Femur (tissue), 1 donor: ENCODE measurements at regions not wholly inside any gene's neighbourhood (a gene's known extent, or its start where the extent isn't known, plus 50 kb on each side); places are given as distances from the start of the nearest gene placed in this dataset.
A peak's percentile ranks its signal among the peaks of the same experiment; 100 is the strongest.
"Not testable (repeated sequence)": the region's sequence is repeated elsewhere in the genome, so short reads cannot be mapped to it uniquely, and the experiment has no call there.

Source experiments
- DNase-seq: peaks from one replicate; pipeline ENCODE4 v3.0.0-alpha.2; 2017

DNA sequence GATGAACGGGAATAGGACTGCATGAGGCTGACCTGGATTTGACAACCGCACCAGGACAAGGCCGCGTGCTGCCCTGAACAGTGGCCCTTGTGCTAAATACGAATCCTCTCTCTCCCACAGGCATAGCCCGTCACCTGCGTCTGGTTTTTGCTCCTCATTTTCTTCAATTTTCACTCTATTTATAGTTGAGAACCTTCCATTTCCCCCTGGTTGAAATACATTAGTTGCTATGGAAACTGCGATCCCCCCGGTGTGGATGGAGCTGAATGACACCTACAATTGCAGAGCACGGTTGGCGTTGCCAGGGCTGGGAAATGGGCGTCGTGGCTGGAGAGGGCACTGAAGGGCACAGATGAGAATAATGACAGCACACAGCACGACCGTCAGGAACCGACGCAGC lies 158.6 kb upstream of the PITRM1 start:
- DNase-seq, result no peak

DNA sequence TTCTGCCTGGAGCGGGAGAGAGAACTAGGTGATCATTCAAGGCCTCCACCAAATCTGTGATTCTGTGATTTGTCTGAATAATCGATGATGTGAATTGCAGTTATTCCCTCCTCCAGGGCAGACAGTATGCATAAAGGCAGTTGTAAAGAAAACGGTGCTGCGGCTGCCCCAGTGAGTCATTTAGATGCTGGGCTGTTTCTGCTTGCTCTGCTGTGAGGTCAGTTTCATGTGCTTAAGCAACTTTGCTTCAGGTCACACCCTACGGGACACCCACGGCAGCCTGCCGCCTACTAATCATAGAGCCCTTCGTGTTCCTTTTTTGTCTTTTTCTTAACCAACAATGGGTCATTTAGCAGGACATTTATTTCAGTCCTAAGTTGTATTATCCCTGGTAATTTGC lies 158.1 kb upstream of the PITRM1 start:
- DNase-seq, result peak; percentile 52

DNA sequence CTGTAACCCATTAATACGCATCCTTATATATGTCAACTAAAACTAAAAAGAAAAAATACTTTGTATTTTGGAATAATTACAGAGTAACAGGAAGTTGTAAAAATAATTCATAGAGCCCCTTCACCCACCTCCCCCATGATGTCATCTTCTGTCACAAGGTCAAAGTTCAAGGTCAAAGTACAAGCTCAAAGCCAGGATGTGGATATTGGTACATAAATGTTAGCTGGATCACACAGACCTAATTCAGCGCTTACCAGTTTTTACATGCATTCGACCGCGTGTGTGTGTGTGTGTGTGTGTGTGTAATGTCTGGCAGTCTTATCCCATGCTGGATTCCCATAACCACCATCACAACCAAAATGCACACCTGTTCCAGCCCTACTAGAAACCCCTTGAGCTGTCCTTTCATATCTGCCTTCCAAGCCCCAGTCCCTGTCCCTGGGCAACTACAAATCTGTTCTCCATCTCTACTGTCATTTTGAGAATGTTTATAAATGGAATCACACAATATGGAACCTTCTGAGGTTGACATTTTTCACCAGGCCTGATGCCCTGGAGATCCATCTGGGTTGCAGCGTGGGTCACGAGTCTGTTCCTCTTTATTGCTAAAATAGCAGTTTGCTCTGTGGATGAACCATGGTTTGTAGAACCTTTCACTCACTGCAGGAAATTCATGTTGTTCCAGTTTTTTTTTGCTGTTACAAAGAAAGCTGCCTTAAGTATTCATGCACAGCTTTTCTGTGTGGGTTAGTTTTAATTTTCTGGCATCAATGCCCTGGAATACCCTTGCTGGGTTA lies 153.6 kb upstream of the PITRM1 start:
- no peak for DNase-seq

- DNase-seq, result no peak
Measured at GRCh38 chr10:3324612-3325038, 152.0 kb upstream of the PITRM1 start.

DNA sequence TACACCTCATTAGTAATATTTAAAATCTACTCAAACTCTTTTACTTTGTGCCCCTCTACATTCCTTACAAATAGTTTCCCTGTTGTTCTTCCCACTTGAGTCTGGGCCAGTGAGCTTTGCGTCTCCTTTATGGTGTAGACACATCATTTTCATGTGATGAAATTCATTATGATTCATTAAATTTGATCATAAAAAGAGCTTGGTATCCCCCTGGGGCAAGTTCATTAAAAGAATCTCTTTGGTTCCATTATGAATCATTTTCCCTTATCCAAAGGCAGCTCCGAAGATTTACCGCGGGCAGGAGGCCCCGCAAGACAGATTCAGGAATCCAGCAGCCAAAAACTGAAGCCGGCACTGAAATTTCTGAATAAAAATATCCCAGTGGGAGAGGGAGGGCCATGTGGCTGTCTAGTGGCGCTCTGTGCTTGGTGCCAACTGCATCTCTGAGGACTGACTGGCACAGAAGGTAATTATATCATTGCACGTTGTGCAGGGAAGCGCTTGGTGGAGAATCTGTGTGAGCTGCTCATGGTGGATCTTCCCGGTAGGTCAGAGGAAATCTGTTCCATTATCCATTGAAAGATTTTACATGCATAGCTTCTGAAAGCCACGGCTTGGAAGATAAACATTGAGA lies 151.4 kb upstream of the PITRM1 start:
- DNase-seq, result peak; percentile 42

GRCh38 chr10:3321123-3321522 lies 148.5 kb upstream of the PITRM1 start:
- no peak for DNase-seq

DNA sequence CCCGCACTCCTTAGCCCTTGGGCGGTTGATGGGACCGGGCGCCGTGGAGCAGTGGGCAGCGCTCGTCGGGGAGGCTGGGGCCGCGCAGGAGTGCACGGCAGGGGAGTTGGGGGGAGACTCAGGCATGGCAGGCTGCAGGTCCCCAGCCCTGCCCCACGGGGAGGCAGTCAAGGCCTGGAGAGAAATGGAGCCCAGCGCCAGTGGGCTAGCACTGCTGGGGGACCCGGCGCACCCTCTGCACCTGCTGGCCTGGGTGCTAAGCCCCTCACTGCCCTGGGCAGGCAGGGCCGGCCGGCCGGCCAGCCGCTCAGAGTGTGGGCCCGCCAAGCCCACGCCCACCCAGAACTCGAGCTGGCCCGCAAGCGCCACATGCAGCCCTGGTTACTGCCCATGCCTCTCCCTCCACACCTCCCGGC lies 147.2 kb upstream of the PITRM1 start:
- DNase-seq, result no peak

- not testable (repeated sequence) for DNase-seq
Measured at GRCh38 chr10:3318480-3318807, 145.9 kb upstream of the PITRM1 start.

DNA sequence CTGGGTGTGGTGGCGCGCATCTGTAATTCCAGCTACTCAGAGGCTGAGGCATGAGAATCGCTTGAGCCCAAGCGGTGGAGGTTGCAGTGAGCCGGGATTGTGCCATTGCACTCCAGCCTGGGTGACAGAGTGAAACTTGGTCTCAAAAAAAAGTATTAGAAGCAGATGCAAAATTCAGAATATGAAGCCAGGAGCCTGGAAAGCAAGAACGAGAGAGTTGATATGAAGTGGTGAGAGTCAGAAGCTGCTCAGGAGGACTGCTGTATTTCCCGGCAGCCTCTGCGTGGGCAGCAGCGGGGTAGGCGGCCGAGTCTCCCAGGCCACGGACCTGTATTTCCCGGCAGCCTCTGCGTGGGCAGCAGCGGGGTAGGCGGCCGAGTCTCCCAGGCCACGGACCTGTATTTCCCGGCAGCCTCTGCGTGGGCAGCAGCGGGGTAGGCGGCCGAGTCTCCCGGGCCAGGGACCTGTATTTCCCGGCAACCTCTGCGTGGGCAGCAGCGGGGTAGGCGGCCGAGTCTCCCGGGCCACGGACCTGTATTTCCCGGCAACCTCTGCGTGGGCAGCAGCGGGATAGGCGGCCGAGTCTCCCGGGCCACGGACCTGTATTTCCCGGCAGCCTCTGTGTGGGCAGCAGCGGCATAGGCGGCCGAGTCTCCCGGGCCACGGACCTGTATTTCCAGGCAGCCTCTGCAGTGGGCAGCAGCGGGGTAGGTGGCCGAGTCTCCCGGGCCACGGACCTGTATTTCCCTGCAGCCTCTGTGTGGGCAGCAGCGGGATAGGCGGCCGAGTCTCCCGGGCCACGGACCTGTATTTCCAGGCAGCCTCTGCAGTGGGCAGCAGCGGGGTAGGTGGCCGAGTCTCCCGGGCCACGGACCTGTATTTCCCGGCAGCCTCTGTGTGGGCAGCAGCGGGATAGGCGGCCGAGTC lies 145.2 kb upstream of the PITRM1 start:
- not testable (repeated sequence) for DNase-seq

DNA sequence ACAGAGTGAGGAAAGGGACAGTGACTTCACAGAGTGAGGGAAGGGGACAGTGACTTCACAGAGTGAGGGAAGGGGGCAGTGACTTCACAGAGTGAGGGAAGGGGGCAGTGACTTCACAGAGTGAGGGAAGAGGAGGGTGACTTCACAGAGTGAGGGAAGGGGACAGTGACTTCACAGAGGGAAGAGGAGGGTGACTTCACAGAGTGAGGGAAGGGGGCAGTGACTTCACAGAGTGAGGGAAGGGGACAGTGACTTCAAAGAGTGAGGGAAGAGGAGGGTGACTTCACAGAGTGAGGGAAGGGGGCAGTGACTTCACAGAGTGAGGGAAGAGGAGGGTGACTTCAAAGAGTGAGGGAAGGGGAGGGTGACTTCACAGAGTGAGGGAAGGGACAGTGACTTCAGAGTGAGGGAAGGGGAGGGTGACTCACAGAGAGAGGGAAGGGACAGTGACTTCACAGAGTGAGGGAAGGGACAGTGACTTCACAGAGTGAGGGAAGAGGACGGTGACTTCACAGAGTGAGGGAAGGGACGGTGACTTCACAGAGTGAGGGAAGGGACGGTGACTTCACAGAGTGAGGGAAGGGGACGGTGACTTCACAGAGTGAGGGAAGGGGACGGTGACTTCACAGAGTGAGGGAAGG lies 142.0 kb upstream of the PITRM1 start:
- not testable (repeated sequence) for DNase-seq

- DNase-seq, result peak; percentile 42
Measured at GRCh38 chr10:3313784-3314444, 141.3 kb upstream of the PITRM1 start.

- DNase-seq, result no peak
Measured at GRCh38 chr10:3312403-3312940, 139.9 kb upstream of the PITRM1 start.

- no peak for DNase-seq
Measured at GRCh38 chr10:3310016-3310784, 137.6 kb upstream of the PITRM1 start.

DNA sequence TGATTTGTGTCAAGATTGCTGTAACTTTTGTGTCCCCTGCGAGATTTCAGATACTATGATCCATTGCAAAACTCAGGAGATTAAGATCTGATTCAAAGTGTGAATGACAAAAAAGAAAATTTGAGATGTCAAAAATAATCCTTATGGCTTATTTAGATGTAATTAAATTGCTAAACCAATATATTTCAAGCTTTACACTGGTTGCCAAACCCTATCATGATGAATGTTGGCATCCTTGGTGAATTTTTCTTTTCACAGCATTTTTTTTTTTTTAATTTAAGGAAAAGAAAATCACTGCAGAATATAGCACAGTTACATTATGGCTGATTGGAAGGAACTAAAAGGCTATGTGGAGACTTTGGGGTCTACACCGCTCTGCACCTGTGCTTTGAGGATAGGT lies 133.5 kb upstream of the PITRM1 start:
- no peak for DNase-seq

DNA sequence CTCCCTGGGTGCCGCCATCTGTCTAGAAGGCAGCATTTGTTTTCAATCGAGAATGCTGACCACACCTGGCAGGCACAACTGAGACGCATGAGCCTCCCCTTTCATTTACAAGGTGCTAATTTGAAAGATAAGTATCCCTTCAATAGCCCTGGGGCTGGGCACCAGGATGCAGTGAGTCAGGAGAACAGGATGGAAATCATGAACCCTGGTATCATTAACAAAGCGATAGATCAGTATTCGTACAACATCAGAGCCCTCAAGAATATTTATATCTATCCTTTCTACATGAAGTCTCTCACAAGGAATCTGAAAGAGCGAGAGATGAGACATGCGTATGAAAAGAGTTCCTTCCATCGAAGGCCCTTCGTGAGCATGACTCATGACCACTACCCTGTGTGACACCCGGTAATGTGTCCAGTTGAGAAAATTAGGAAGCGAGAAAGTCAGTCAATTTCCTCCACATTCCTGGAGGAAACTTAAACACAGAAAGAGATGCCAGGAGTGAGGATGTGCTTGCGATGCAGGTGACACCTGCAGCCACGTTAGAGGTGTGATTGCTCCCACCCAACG lies 123.1 kb upstream of the PITRM1 start:
- no peak for DNase-seq

DNA sequence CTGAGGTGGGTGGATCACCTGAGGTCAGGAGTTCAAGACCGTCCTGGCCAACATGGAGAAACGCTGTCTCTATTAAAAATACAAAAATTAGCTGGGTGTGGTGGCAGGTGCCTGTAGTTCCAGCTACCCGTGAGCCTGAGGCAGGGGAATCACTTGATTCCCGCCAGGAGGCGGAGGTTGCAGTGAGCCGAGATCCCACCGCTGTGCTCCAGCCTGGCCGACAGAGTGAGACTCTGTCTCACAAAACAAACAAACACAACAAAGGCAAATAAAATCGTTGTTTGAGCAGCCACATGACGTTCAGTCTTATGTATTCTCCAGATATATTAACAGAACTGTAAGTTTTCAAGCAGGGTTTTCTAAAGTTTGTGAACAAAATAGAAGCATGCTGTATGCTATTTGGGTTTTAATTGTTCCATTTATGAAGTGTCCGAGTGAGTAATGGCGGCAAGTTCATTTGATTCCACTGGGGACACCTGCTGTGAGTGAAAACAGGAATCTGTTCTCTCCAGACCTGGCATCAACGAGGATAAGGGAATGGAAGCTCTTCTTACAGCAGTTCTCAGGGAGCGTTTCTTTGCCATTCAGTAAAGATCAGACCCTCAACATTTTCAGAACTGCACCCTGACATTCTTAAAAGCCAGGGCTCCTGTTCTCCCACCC lies 122.5 kb upstream of the PITRM1 start:
- no peak for DNase-seq

GRCh38 chr10:3293581-3294431 lies 121.2 kb upstream of the PITRM1 start:
- DNase-seq, result peak; percentile 39

GRCh38 chr10:3292636-3293035 lies 120.1 kb upstream of the PITRM1 start:
- DNase-seq, result peak; percentile 38

DNA sequence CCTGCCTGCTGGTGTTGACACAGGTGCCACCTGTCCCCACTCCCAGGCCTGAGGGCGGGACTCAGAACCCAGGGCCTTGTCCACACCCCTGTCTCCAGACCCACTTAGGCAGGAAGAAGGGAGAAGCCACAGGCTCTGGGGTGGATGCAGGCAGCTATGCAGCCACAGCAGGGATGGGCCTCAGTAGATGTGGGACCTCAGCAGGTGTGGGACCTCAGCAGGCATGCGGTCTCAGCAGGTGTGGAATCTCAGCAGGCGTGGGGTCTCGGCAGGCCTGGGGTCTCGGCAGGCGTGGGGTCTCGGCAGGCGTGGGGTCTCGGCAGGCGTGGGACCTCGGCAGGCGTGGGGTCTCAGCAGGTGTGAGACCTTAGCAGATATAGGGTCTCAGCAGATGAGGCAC lies 118.0 kb upstream of the PITRM1 start:
- no peak for DNase-seq
